H7 (cell line): ENCODE measurements at regions not wholly inside any gene's neighbourhood (a gene's known extent, or its start where the extent isn't known, plus 50 kb on each side); places are given as distances from the start of the nearest gene placed in this dataset.

ENCODE experiments used
- DNase-seq: peaks from one replicate; pipeline ENCODE4 v3.0.0; 2012
- H3K27me3 ChIP-seq: 2 replicates; pipeline ENCODE4 v1.6.0; 2011; ENCODE audit warnings: mild to moderate bottlenecking, low read length; ENCODE audit not compliant: control insufficient read depth, insufficient read depth
- H3K36me3 ChIP-seq: replicated peaks from 2 replicates; pipeline ENCODE4 v1.5.1; 2011; ENCODE audit warnings: low read length; ENCODE audit not compliant: control insufficient read depth, insufficient read depth
- H3K4me3 ChIP-seq: 2 replicates; pipeline ENCODE4 v1.5.1; 2011; ENCODE audit warnings: low read depth, mild to moderate bottlenecking, control low read depth, low read length, moderate library complexity; ENCODE audit not compliant: insufficient read depth

DNA sequence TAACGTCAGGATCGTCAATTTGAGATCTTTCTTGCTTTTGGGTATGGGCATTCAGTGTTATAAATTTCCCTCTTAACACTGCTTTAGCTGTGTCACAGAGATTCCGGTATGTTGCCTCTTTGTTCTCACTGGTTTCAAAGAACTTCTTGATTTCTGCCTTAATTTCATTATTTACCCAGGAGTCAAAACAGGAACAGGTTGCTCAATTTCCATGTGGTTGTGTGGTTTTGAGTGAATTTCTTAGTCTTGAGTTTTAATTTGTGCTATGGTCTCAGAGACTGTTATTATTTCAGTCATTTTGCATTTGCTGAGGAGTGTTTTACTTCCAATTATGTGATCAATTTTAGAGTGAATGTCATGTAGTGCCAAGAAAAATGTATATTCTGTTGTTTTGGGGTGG lies 153.1 kb downstream of the PCDH17 start:
- no peaks in the 10 kb centered on the region for H3K36me3 ChIP-seq
- H3K4me3 ChIP-seq = no peak overlapping the region
- no peaks in the 10 kb centered on the region for H3K27me3 ChIP-seq
- DNase-seq = no peak

DNA sequence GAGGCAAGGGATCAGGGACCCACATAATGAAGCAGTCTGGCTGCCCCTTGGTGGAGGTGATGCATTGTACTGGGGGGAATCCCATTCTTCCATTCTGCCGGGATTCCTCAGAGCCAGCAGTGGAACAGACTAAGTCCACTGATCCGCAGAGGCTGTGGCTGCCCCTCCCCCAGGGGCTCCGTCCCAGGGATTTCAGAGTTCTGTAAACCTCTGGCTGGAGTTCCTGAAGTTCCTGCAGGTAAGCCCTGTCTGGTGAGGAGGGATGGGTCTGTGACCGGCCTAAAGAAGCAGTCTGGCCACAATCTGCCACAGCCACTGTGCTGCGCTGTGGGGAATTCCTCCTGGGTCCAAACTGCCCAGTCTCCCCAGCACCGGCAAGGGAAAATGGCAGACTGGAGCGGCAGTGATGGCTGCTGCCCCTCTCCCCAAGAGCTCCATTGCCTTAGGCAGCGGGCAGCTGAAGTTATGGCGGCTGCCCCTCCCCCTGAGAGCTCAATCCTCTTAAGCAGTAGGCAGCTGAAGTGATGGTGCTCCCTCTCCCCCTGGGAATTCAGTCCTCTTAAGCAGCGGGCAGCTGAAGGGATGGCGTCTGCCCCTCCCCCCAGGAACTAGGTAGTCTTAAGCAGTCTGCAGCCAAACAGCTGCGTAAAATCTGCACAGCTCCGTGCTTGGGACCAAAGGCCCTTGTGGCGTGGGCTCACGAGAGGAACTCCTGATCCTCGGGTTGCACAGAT lies 155.7 kb downstream of the PCDH17 start:
- no peaks in the 10 kb centered on the region for H3K27me3 ChIP-seq
- peak; percentile 1 for DNase-seq
- no peak overlapping the region for H3K4me3 ChIP-seq
- H3K36me3 ChIP-seq = no peaks in the 10 kb centered on the region

- Histone ChIP-seq H3K27me3 (no peaks in the 10 kb centered on the region), H3K4me3 (no peak overlapping the region), H3K36me3 (no peaks in the 10 kb centered on the region)
- DNase-seq = no peak
Observed at GRCh38 chr13:57799624-57800023, 168.1 kb downstream of the PCDH17 start.

DNA sequence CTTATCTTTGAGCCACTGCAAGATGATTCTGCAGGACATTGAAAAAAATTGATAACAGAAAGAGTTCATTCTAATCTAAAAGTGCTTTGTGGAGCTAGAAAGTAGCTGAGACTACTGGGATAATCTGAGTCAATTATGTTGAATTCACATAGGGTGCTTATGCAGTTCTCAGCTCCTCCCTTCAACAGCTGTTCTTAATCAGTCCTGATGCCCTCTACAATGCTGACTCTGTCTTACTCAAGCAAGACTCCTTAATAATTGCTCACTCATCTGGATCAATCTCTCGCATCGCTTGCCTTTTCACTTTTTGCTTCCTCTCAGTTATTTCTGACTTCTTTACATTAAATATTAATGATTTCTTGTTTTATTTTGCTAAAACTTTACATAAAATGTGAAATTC lies 182.1 kb downstream of the PCDH17 start:
- Histone ChIP-seq H3K36me3 (no peaks in the 10 kb centered on the region), H3K27me3 (no peaks in the 10 kb centered on the region), H3K4me3 (no peak overlapping the region)
- no peak for DNase-seq

DNA sequence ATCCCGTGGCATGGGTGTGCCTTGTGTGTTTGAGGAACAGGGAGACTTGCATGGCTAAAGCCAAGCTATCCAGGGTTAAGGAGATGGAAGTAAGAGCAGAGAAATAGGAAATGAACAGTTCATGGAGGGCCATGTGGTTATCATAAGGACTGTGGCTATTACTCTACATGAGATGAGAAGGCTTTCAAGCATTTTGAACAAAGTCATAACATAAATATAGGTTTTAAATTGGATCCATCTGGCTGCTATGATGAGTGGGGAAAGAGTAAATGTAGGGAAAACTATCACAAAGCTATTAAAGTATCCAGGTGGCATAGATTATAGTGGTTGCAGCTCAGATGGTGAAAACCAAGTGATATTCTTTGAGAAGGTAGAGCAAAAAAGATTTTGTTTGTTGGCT lies 184.1 kb downstream of the PCDH17 start:
- Histone ChIP-seq H3K36me3 (no peaks in the 10 kb centered on the region), H3K4me3 (no peak overlapping the region), H3K27me3 (no peaks in the 10 kb centered on the region)
- no peak for DNase-seq

DNA sequence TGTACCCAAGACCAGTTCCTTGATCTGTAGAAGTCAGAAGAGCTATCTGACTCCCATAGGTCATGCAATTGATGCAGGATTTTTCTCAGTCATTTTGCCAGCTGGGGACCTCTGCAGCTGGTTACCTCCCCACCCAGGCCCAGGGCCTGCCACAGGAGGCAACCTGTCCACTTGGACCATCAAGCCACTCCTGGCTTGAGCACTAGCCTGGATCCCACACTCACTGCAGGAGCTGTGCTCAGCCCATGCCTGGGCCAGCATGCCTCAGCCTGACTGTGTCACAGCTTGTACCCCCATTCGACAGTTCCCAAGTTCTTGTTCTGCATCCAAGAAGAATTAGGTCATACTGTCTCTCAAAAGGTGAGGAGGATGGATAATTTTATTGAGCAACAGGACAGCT lies 189.4 kb downstream of the PCDH17 start:
- Histone ChIP-seq H3K27me3 (no peaks in the 10 kb centered on the region), H3K4me3 (no peak overlapping the region), H3K36me3 (no peaks in the 10 kb centered on the region)
- no peak for DNase-seq

DNA sequence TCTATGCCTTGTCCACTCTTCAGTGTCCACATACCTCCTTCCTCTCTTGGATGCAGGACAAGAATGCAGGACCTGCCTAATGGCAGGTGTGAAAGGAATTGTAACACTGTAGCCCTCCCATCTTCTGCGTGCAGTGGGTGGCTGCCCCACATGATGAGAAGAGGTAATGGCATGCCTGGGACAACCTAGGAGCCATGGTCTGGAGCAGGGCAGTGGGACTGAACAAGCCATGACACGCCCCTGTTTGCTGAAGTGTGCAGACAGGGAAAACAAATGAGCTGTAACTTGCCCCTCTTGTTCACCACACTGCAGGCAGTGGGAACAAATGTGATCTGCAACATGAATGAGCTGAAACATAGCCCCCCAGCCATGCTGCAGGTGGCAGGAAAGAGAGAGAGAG lies 192.2 kb downstream of the PCDH17 start:
- H3K27me3 ChIP-seq = no peaks in the 10 kb centered on the region

DNA sequence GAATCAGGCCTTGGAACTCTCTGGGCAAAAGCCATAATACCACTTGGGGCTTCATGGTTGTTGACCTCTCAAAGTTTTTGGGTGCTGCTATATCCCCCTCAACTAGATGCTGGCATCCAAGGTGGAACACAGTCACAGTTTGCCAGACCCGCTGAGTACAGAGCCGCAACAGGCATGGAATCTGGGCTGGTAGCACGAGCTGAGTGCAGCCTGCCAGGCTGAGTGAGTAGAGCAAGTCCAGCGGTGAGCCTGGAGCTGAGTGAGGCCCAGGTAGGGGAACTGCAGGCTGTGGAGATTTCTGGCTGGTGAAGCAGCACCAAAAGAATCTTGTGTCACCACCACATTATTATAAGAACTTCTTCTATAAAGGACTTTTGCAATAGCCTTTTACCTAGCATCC lies 192.6 kb downstream of the PCDH17 start:
- no peak overlapping the region for H3K4me3 ChIP-seq
- H3K27me3 ChIP-seq = no peaks in the 10 kb centered on the region
- DNase-seq = no peak
- H3K36me3 ChIP-seq = no peaks in the 10 kb centered on the region

More for the DNA sequence above, 192.2 kb downstream of the PCDH17 start:
- H3K36me3 ChIP-seq = no peaks in the 10 kb centered on the region
- no peak for DNase-seq
- H3K4me3 ChIP-seq = no peak overlapping the region

- Histone ChIP-seq H3K36me3 (no peaks in the 10 kb centered on the region), H3K4me3 (no peak overlapping the region), H3K27me3 (no peaks in the 10 kb centered on the region)
- DNase-seq = no peak
Observed at GRCh38 chr13:57825066-57825465, 193.5 kb downstream of the PCDH17 start.

GRCh38 chr13:57829496-57829895 lies 198.0 kb downstream of the PCDH17 start:
- H3K4me3 ChIP-seq = no peak overlapping the region
- no peaks in the 10 kb centered on the region for H3K36me3 ChIP-seq
- H3K27me3 ChIP-seq = no peaks in the 10 kb centered on the region
- DNase-seq = no peak

DNA sequence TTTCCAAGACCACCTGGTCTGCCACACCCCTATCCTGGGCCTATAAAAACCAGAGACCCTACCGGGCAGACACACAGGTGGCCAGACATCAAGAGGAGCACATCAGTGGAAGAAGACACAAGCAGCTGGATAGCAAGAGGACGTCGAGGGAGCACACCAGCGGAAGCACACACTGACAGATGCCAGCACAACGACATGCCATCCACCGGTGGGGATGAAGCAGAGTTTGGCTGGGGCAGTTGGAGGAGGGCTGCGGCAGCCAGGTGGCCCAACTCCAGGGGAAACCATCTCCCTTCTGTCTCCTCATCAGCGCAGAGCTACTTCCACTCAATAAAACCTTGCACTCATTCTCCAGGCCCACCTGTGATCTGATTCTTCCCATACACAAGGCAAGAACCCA lies 200.6 kb downstream of the PCDH17 start:
- no peak for DNase-seq
- no peaks in the 10 kb centered on the region for H3K36me3 ChIP-seq

GRCh38 chr13:57837801-57838200 lies 206.3 kb downstream of the PCDH17 start:
- no peaks in the 10 kb centered on the region for H3K27me3 ChIP-seq
- no peaks in the 10 kb centered on the region for H3K36me3 ChIP-seq
- H3K4me3 ChIP-seq = no peak overlapping the region
- no peak for DNase-seq

More for the DNA sequence above, 200.6 kb downstream of the PCDH17 start:
- no peak overlapping the region for H3K4me3 ChIP-seq
- H3K27me3 ChIP-seq = no peaks in the 10 kb centered on the region

DNA sequence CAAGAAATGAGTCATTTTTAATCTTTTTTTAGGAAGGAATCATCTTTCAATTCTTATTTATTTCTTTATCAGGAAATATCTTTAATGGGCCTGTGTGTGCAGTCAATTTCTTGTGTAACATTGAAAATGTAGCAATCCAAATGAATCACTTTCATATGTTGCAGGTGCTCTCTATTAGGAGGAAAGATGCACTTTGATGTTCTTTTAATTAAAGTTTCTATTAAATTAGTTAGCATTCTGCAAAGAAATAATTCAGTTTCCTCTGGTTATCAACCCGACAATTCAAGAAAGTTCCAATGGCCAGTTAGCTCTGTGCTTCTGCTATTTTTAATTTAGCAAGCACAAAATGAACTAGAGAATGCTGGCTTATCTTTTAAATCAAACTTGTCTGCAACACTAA lies 212.0 kb downstream of the PCDH17 start:
- no peaks in the 10 kb centered on the region for H3K27me3 ChIP-seq
- H3K4me3 ChIP-seq = no peak overlapping the region
- H3K36me3 ChIP-seq = no peaks in the 10 kb centered on the region
- no peak for DNase-seq

DNA sequence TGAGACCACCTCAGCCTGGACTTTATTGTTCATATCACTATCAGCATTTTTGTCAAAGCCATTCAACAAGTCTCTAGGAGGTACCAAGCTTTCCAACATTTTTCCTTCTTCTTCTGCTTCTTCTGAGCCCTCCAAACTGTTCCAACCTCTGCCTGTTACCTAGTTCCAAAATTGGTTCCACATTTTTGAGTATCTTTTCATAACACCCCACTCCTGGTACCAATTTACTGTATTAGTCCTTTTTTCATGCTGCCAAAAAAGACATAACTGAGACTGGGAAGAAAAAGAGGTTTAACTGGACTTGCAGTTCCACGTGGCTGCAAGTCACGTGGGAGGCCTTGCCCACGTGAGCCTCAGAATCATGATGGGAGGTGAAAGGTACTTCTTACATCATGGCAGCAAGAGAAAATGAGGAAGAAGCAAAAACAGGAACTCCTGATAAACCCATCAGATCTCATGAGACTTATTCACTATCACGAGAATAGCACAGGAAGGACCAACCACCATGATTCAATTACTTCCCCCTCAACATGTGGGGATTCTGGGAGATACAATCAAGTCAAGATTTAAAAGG lies 215.1 kb downstream of the PCDH17 start:
- Histone ChIP-seq H3K36me3 (no peaks in the 10 kb centered on the region), H3K27me3 (no peaks in the 10 kb centered on the region), H3K4me3 (no peak overlapping the region)
- DNase-seq = no peak

- Histone ChIP-seq H3K27me3 (no peaks in the 10 kb centered on the region), H3K36me3 (no peaks in the 10 kb centered on the region), H3K4me3 (no peak overlapping the region)
- DNase-seq = no peak
Observed at GRCh38 chr13:57857945-57858344, 226.4 kb downstream of the PCDH17 start.
